ENCODE measurements at regions not wholly inside any gene's neighbourhood (a gene's known extent, or its start where the extent isn't known, plus 50 kb on each side); places are given as distances from the start of the nearest gene placed in this dataset.

GRCh38 chr11:98234698-98235097, 786.1 kb upstream of the CNTN5 start:
- no peaks in the 10 kb centered on the region for H4K20me1 ChIP-seq (ENCODE audit: insufficient read depth)
- H3K36me3 ChIP-seq (replicated peaks in 1 of 2; ENCODE audit: control insufficient read depth in 1 of 2, insufficient read depth in 2 of 2, low read length in 1 of 2) = no peaks in the 10 kb centered on the region
- POLR2A ChIA-PET = no interaction called here
- DNase-seq = no peak
- no peaks in the 10 kb centered on the region for H3K79me2 ChIP-seq (ENCODE audit: insufficient read depth)
- no peak overlapping the region for H3K4me3 ChIP-seq (ENCODE audit: low read depth in 2 of 2, low read length in 1 of 2)
- H3F3A ChIP-seq (replicated peaks; ENCODE audit: insufficient read depth) = no peaks in the 10 kb centered on the region
- no peaks in the 10 kb centered on the region for H3K9me2 ChIP-seq
- no peak overlapping the region for H3K27ac ChIP-seq (ENCODE audit: low read depth in 2 of 2, low read length in 1 of 2)
- H3K9ac ChIP-seq = no peak overlapping the region
- H3K9me3 ChIP-seq = no peaks in the 10 kb centered on the region
- no peaks in the 10 kb centered on the region for H3K4me1 ChIP-seq (ENCODE audit: control insufficient read depth in 1 of 2, insufficient read depth in 2 of 2, low read depth in 1 of 2, low read length in 1 of 2)
- no peak for TF ChIP-seq ELF1 (IDR thresholded peaks at IDR 0.05)
- no peak for TF ChIP-seq MEF2A (IDR thresholded peaks at IDR 0.05; ENCODE audit: borderline replicate concordance, low read depth)
- no peak for TF ChIP-seq NRF1 (IDR thresholded peaks at IDR 0.05; ENCODE audit: low read depth, low read length)
- TF ChIP-seq TCF12 (IDR thresholded peaks at IDR 0.05) = no peak
- TF ChIP-seq FOXJ3 (CRISPR knock-in tag; IDR thresholded peaks at IDR 0.05) = no peak
- TF ChIP-seq NFIC (IDR thresholded peaks at IDR 0.05; ENCODE audit: borderline replicate concordance) = no peak
- TF ChIP-seq EP300 (IDR thresholded peaks at IDR 0.05; ENCODE audit: borderline replicate concordance in 1 of 2, low read depth in 1 of 2, low read length in 1 of 2) = no peak
- TF ChIP-seq FOXM1 (IDR thresholded peaks at IDR 0.05; ENCODE audit: low read depth) = no peak
- no peak for TF ChIP-seq RAD21 (IDR thresholded peaks at IDR 0.05; ENCODE audit: low read length)
- TF ChIP-seq CHD2 (IDR thresholded peaks at IDR 0.05; ENCODE audit: low read length, partially characterized antibody) = no peak
- no peak for TF ChIP-seq RFX5 (IDR thresholded peaks at IDR 0.05; ENCODE audit: low read length)
- no peak for TF ChIP-seq USF1 (IDR thresholded peaks at IDR 0.05; ENCODE audit: borderline replicate concordance, low read depth)
- no peak overlapping the region for H2AFZ ChIP-seq (ENCODE audit: low read depth)
- 15% methylated on average over 2 of the region's 2 CpGs for WGBS (ENCODE audit: low lambda C conversion rate)
- no peaks in the 10 kb centered on the region for H3K27me3 ChIP-seq (ENCODE audit: insufficient read depth)
- CTCF ChIA-PET = no interaction called here
- no peak overlapping the region for H3K4me2 ChIP-seq

- H2AFZ ChIP-seq (ENCODE audit: low read depth) = no peak overlapping the region
- H3K79me2 ChIP-seq (ENCODE audit: insufficient read depth) = no peaks in the 10 kb centered on the region
- H3K9me2 ChIP-seq = no peaks in the 10 kb centered on the region
- no peak overlapping the region for H3K27ac ChIP-seq (ENCODE audit: low read depth in 2 of 2, low read length in 1 of 2)
- 36% methylated on average over 6 of the region's 6 CpGs for WGBS (ENCODE audit: low lambda C conversion rate)
- no peaks in the 10 kb centered on the region for H3K27me3 ChIP-seq (ENCODE audit: insufficient read depth)
- TF ChIP-seq TAF1 (IDR thresholded peaks at IDR 0.05; ENCODE audit: borderline replicate concordance, low read depth, low read length) (no peak), RCOR1 (IDR thresholded peaks at IDR 0.05; ENCODE audit: low read length) (no peak), SIN3A (IDR thresholded peaks at IDR 0.05; ENCODE audit: borderline replicate concordance, low read depth, low read length) (no peak), NFIC (IDR thresholded peaks at IDR 0.05; ENCODE audit: borderline replicate concordance) (no peak), USF1 (IDR thresholded peaks at IDR 0.05; ENCODE audit: borderline replicate concordance, low read depth) (no peak), NRF1 (IDR thresholded peaks at IDR 0.05; ENCODE audit: low read depth, low read length) (no peak), ZBTB33 (IDR thresholded peaks at IDR 0.05; ENCODE audit: borderline replicate concordance, low read depth) (no peak), MXI1 (IDR thresholded peaks at IDR 0.05; ENCODE audit: low read depth, low read length) (no peak)
- no peaks in the 10 kb centered on the region for H3K36me3 ChIP-seq (replicated peaks in 1 of 2; ENCODE audit: control insufficient read depth in 1 of 2, insufficient read depth in 2 of 2, low read length in 1 of 2)
- CTCF ChIA-PET = no interaction called here
- no peak overlapping the region for H3K4me3 ChIP-seq (ENCODE audit: low read depth in 2 of 2, low read length in 1 of 2)
- no peak for DNase-seq
- H3F3A ChIP-seq (replicated peaks; ENCODE audit: insufficient read depth) = no peaks in the 10 kb centered on the region
- no peak overlapping the region for H3K4me2 ChIP-seq
- POLR2A ChIA-PET = no interaction called here
- H3K9ac ChIP-seq = no peak overlapping the region
- no peaks in the 10 kb centered on the region for H3K9me3 ChIP-seq
- no peaks in the 10 kb centered on the region for H3K4me1 ChIP-seq (ENCODE audit: control insufficient read depth in 1 of 2, insufficient read depth in 2 of 2, low read depth in 1 of 2, low read length in 1 of 2)
- no peaks in the 10 kb centered on the region for H4K20me1 ChIP-seq (ENCODE audit: insufficient read depth)
Measured at GRCh38 chr11:98243897-98244296, 776.9 kb upstream of the CNTN5 start.

Measured in SK-N-SH (cell line).